Caco-2 (cell line): ENCODE measurements at regions not wholly inside any gene's neighbourhood (a gene's known extent, or its start where the extent isn't known, plus 50 kb on each side); places are given as distances from the start of the nearest gene placed in this dataset.

Source experiments
- BruUV-seq: library from RNA; stranded (reverse); fragments of 400-500 nt; replicated peaks from 2 replicates; lab custom pipeline; 2021; lab: Mats Ljungman, UMichigan
- CTCF ChIA-PET: fragments of 300-600 bp; sonication (Branson Sonifier 250); formaldehyde crosslinking; loops from one replicate; lab custom pipeline; 2022; ENCODE audit warnings: antibody characterized with exemption; lab: Charles Lee
- POLR2A ChIA-PET: fragments of 300-600 bp; sonication (Branson Sonifier 250); formaldehyde crosslinking; loops from one replicate; lab custom pipeline; 2022; ENCODE audit warnings: antibody characterized with exemption; lab: Charles Lee
- DNase-seq, 2 experiments: peaks; one replicate each; pipeline versions ENCODE4 v3.0.0 to v3.0.0-alpha.2; 2020 to 2022
- H3K27me3 ChIP-seq: replicated peaks from 2 replicates; pipeline ENCODE4 v1.6.0; 2011; ENCODE audit warnings: low read length; ENCODE audit not compliant: control insufficient read depth, insufficient read depth
- H3K36me3 ChIP-seq: 2 replicates; pipeline ENCODE4 v1.5.1; 2011; ENCODE audit warnings: low read length; ENCODE audit not compliant: control insufficient read depth, insufficient read depth
- H3K4me1 ChIP-seq: fragments of 250-450 bp; sonication (Bioruptor Pico); 2 replicates; pipeline ENCODE4 v1.5.1; 2020; ENCODE audit warnings: mild to moderate bottlenecking
- H3K4me3 ChIP-seq: 2 replicates; pipeline ENCODE4 v1.5.1; 2011; ENCODE audit warnings: low read depth, mild to moderate bottlenecking, control low read depth, low read length
- H3K9me3 ChIP-seq: fragments of 250-450 bp; sonication (Bioruptor Pico); 2 replicates; pipeline ENCODE4 v1.5.1; 2020; ENCODE audit warnings: mild to moderate bottlenecking, moderate library complexity
- H3K27ac Mint-ChIP-seq: one replicate; pipeline ENCODE4 v1.8.0; 2022; ENCODE audit warnings: mixed read lengths; ENCODE audit not compliant: unreplicated experiment
- H3K27me3 Mint-ChIP-seq: one replicate; pipeline ENCODE4 v1.8.0; 2022; ENCODE audit warnings: mixed read lengths; ENCODE audit not compliant: insufficient read depth, unreplicated experiment
- H3K36me3 Mint-ChIP-seq: one replicate; pipeline ENCODE4 v1.8.0; 2022; ENCODE audit warnings: mild to moderate bottlenecking, mixed read lengths; ENCODE audit not compliant: insufficient read depth, unreplicated experiment
- H3K4me1 Mint-ChIP-seq: one replicate; pipeline ENCODE4 v1.8.0; 2022; ENCODE audit warnings: low read depth, mixed read lengths; ENCODE audit not compliant: unreplicated experiment
- H3K4me3 Mint-ChIP-seq: one replicate; pipeline ENCODE4 v1.8.0; 2022; ENCODE audit warnings: mild to moderate bottlenecking, moderate library complexity, mixed read lengths; ENCODE audit not compliant: unreplicated experiment
- H3K9me3 Mint-ChIP-seq: one replicate; pipeline ENCODE4 v1.8.0; 2022; ENCODE audit warnings: mixed read lengths; ENCODE audit not compliant: unreplicated experiment
- intact Hi-C: fragments of 100-400 bp; cut with micrococcal nuclease; formaldehyde crosslinking; loops from one replicate; pipeline ENCODE4 v1.10.0; 2022; ENCODE audit not compliant: unreplicated experiment
- TF ChIP-seq, protein P1 (sequence below), 2 experiments: fragments of 200-600 bp in 1 of 2; IDR thresholded peaks; 1 replicate in 1 of 2; 2 replicates in 1 of 2; pipeline versions ENCODE4 v1.5.1 to v1.8.0; 2011 to 2022; ENCODE audit warnings: antibody characterized with exemption in 1 of 2, control low read depth in 1 of 2, inconsistent platforms in 1 of 2, low read depth in 1 of 2, low read length in 1 of 2, mild to moderate bottlenecking in 1 of 2, moderate library complexity in 1 of 2; ENCODE audit not compliant: insufficient read depth in 1 of 2, severe bottlenecking in 1 of 2, unreplicated experiment in 1 of 2

GRCh38 chr7:68697796-68698280, 900.4 kb upstream of the AUTS2 start:
- Mint-ChIP-seq H3K36me3 (no peaks in the 10 kb centered on the region), H3K27ac (no peak overlapping the region), H3K27me3 (no peaks in the 10 kb centered on the region), H3K4me3 (no peak overlapping the region), H3K9me3 (peaks cover 29% of the 10 kb centered on the region), H3K4me1 (no peaks in the 10 kb centered on the region)
- intact Hi-C loops: no loop called here
- no TSS peak for BruUV-seq
- Histone ChIP-seq H3K27me3 (no peaks in the 10 kb centered on the region), H3K4me3 (no peak overlapping the region), H3K4me1 (no peaks in the 10 kb centered on the region), H3K36me3 (no peaks in the 10 kb centered on the region), H3K9me3 (peaks cover 6% of the 10 kb centered on the region)
- no peak for DNase-seq
- CTCF ChIA-PET: no interaction called here
- POLR2A ChIA-PET: no interaction called here
- TF ChIP-seq, protein P1, sequence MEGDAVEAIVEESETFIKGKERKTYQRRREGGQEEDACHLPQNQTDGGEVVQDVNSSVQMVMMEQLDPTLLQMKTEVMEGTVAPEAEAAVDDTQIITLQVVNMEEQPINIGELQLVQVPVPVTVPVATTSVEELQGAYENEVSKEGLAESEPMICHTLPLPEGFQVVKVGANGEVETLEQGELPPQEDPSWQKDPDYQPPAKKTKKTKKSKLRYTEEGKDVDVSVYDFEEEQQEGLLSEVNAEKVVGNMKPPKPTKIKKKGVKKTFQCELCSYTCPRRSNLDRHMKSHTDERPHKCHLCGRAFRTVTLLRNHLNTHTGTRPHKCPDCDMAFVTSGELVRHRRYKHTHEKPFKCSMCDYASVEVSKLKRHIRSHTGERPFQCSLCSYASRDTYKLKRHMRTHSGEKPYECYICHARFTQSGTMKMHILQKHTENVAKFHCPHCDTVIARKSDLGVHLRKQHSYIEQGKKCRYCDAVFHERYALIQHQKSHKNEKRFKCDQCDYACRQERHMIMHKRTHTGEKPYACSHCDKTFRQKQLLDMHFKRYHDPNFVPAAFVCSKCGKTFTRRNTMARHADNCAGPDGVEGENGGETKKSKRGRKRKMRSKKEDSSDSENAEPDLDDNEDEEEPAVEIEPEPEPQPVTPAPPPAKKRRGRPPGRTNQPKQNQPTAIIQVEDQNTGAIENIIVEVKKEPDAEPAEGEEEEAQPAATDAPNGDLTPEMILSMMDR (IDR thresholded peaks at IDR 0.05; ENCODE audit: insufficient read depth in 1 of 2, low read depth in 1 of 2, low read length in 1 of 2, severe bottlenecking in 1 of 2, unreplicated experiment in 1 of 2): no peak

DNA sequence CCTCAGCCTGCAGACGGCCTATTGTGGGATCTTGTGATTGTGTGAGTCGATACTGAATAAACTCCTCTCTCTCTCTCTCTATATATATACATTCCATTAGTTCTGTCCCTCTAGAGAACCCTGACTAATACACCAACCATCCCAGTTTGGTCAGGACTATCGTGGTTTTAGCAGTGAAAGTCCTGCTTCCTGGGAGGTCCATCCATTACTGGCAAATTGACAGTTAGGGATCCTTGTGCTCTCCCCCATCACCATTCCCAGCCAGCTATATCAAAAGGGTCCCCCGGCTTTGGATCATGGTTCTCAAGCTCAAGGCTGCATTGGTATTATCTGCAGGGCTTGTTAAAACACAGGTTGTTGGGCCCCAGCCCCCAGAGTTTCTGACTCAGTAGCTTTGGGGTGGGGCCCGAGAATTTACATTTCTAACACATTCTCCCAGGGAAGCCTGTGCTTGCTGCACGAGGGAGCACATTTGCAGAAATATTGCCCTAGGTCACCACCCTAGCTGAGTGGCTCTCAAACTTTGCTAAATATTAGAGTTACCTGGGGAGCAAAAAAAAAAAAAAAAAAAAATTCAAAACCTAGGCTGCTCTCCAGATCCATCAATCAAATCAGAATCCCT, 899.1 kb upstream of the AUTS2 start:
- Histone ChIP-seq H3K36me3 (no peaks in the 10 kb centered on the region), H3K27me3 (no peaks in the 10 kb centered on the region), H3K4me3 (no peak overlapping the region), H3K4me1 (no peaks in the 10 kb centered on the region), H3K9me3 (no peaks in the 10 kb centered on the region)
- POLR2A ChIA-PET: no interaction called here
- Mint-ChIP-seq H3K36me3 (no peaks in the 10 kb centered on the region), H3K4me3 (no peak overlapping the region), H3K4me1 (no peaks in the 10 kb centered on the region), H3K9me3 (peaks cover 43% of the 10 kb centered on the region), H3K27ac (no peak overlapping the region), H3K27me3 (no peaks in the 10 kb centered on the region)
- TF ChIP-seq, protein P1 (IDR thresholded peaks at IDR 0.05; ENCODE audit: insufficient read depth in 1 of 2, low read depth in 1 of 2, low read length in 1 of 2, severe bottlenecking in 1 of 2, unreplicated experiment in 1 of 2): no peak
- no TSS peak for BruUV-seq
- CTCF ChIA-PET: no interaction called here
- DNase-seq: no peak
- intact Hi-C loops: no loop called here

DNA sequence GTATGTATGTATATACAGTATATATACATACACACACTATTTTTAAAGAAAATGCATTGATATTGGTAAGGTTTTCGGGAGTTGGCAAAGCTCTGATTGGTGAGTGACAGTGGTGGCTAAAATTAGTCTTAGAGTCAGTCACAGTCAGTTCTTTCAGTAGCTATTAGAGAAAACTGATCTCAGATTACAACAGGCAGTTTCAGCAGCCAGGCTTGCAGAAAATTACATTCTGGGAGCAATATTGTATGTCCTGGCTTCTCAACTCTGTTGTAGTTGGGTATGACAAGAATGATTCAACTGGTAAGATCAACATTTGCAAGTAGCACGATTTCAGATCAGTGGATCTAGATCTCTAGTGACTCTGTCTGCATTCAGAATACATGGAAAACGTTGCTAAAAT, 897.9 kb upstream of the AUTS2 start:
- H3K4me1 Mint-ChIP-seq: no peaks in the 10 kb centered on the region
- H3K4me1 ChIP-seq: no peaks in the 10 kb centered on the region
- H3K4me3 ChIP-seq: no peak overlapping the region
- no peaks in the 10 kb centered on the region for H3K27me3 Mint-ChIP-seq
- TF ChIP-seq, protein P1 (IDR thresholded peaks at IDR 0.05; ENCODE audit: insufficient read depth in 1 of 2, low read depth in 1 of 2, low read length in 1 of 2, severe bottlenecking in 1 of 2, unreplicated experiment in 1 of 2): no peak
- no peak for DNase-seq
- no peaks in the 10 kb centered on the region for H3K36me3 Mint-ChIP-seq
- H3K9me3 Mint-ChIP-seq: peaks cover 34% of the 10 kb centered on the region
- ChIA-PET CTCF (no interaction called here), POLR2A (no interaction called here)
- intact Hi-C loops: no loop called here
- H3K27me3 ChIP-seq: no peaks in the 10 kb centered on the region
- no TSS peak for BruUV-seq
- H3K36me3 ChIP-seq: no peaks in the 10 kb centered on the region
- no peaks in the 10 kb centered on the region for H3K9me3 ChIP-seq
- no peak overlapping the region for H3K4me3 Mint-ChIP-seq
- no peak overlapping the region for H3K27ac Mint-ChIP-seq
